ENCODE measurements at regions not wholly inside any gene's neighbourhood (a gene's known extent, or its start where the extent isn't known, plus 50 kb on each side); places are given as distances from the start of the nearest gene placed in this dataset.

DNA sequence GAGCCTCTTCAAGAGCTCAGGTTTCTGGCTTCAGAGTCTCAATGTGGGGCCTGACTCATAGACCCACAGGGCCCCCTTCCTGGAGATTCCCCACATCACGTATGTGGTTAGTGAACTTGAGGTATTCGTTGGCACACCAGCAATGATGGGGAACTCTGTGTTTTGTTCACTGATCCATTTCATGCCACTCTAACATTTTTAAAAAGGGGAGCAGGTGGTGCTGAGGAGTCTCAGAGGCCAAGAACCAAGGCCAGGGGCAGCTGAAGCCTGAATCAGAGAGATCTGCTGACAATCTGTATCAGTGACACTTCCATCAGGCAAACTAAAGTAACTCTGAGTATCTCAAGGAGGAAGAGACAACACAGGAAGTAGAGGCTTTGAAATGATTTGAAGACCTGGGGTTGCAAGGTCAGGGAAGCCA is 323.4 kb downstream of the VRK1 start:
- Histone ChIP-seq H3K79me1 (ENCODE audit: low read depth in 1 of 2, low read length in 2 of 2) (no peaks in the 10 kb centered on the region), H3K4me2 (ENCODE audit: low read depth, low read length) (no peak overlapping the region), H3K27ac (ENCODE audit: insufficient read depth, low read length) (no peak overlapping the region), H3K4ac (ENCODE audit: low read depth, low read length) (no peak overlapping the region), H2BK120ac (ENCODE audit: low read depth, low read length) (no peak overlapping the region), H3K9me1 (ENCODE audit: insufficient read depth, low read length) (no peaks in the 10 kb centered on the region), H3K27me3 (ENCODE audit: control insufficient read depth, insufficient read depth, low read length) (no peaks in the 10 kb centered on the region), H3K18ac (ENCODE audit: low read depth, low read length) (no peak overlapping the region), H3K56ac (ENCODE audit: extremely low read depth, insufficient read depth, low read length) (no peak overlapping the region), H2BK15ac (ENCODE audit: low read depth, low read length) (no peak overlapping the region), H2AK9ac (replicated peaks; ENCODE audit: low read depth, low read length, poor library complexity) (no peak overlapping the region), H3K36me3 (ENCODE audit: control insufficient read depth, insufficient read depth, low read length) (no peaks in the 10 kb centered on the region), H4K8ac (ENCODE audit: low read depth in 2 of 2, low read length in 2 of 2) (no peak overlapping the region), H2BK20ac (ENCODE audit: low read depth, low read length) (no peak overlapping the region), H4K20me1 (ENCODE audit: insufficient read depth, low read length) (no peaks in the 10 kb centered on the region), H3K9ac (ENCODE audit: low read depth, low read length) (no peak overlapping the region), H2BK5ac (ENCODE audit: low read depth, low read length, poor library complexity, severe bottlenecking) (no peak overlapping the region), H2AK5ac (ENCODE audit: low read depth, low read length) (no peak overlapping the region), H2AFZ (replicated peaks; ENCODE audit: low read length, poor library complexity) (no peak overlapping the region), H4K91ac (ENCODE audit: insufficient read depth, low read depth, low read length) (no peak overlapping the region), H3K4me3 (ENCODE audit: insufficient read depth, low read depth, low read length) (no peak overlapping the region), H3K4me1 (ENCODE audit: control insufficient read depth, insufficient read depth, low read length) (no peaks in the 10 kb centered on the region), H3K23ac (ENCODE audit: low read depth, low read length) (no peak overlapping the region), H3K14ac (replicated peaks; ENCODE audit: low read depth, low read length) (no peak overlapping the region), H4K5ac (ENCODE audit: low read depth, low read length) (no peak overlapping the region), H3K9me3 (ENCODE audit: control insufficient read depth, insufficient read depth, low read length) (peaks cover 31% of the 10 kb centered on the region)
- intact Hi-C loops (cut with micrococcal nuclease) (loop anchor here (5.0 kb wide), 1 partner anchor 1072 kb away; no protein-coding TSS in a partner anchor), dilution Hi-C loops (cut with HindIII; ENCODE audit: low sequenced_read_pairs, unreplicated experiment) (no loop called here), in situ Hi-C loops (cut with MboI; ENCODE audit: low sequenced_read_pairs) (no loop called here)
- ATAC-seq (ENCODE audit: low read depth) (no peak), DNase-seq (no peak)
- POLR2A ChIA-PET (ENCODE audit: unreplicated experiment): no interaction called here
- no CpG with 5 or more reads among the region's 2 CpGs for whole genome bisulfite sequencing, 2 experiments (ENCODE audit: extremely low coverage in 2 of 2, insufficient read length in 1 of 2)
- BruUV-seq (replicated peaks): no TSS peak
- TF ChIP-seq, protein P1, sequence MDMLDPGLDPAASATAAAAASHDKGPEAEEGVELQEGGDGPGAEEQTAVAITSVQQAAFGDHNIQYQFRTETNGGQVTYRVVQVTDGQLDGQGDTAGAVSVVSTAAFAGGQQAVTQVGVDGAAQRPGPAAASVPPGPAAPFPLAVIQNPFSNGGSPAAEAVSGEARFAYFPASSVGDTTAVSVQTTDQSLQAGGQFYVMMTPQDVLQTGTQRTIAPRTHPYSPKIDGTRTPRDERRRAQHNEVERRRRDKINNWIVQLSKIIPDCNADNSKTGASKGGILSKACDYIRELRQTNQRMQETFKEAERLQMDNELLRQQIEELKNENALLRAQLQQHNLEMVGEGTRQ (IDR thresholded peaks at IDR 0.05; ENCODE audit: low read depth, low read length): no peak
- TF ChIP-seq, protein P2, sequence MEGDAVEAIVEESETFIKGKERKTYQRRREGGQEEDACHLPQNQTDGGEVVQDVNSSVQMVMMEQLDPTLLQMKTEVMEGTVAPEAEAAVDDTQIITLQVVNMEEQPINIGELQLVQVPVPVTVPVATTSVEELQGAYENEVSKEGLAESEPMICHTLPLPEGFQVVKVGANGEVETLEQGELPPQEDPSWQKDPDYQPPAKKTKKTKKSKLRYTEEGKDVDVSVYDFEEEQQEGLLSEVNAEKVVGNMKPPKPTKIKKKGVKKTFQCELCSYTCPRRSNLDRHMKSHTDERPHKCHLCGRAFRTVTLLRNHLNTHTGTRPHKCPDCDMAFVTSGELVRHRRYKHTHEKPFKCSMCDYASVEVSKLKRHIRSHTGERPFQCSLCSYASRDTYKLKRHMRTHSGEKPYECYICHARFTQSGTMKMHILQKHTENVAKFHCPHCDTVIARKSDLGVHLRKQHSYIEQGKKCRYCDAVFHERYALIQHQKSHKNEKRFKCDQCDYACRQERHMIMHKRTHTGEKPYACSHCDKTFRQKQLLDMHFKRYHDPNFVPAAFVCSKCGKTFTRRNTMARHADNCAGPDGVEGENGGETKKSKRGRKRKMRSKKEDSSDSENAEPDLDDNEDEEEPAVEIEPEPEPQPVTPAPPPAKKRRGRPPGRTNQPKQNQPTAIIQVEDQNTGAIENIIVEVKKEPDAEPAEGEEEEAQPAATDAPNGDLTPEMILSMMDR (conservative IDR thresholded peaks at IDR 0.05; ENCODE audit: low read depth, low read length): no peak
- TF ChIP-seq MXI1 (IDR thresholded peaks at IDR 0.05; ENCODE audit: borderline replicate concordance, low read depth, low read length) (no peak), MAFK (IDR thresholded peaks at IDR 0.05; ENCODE audit: low read depth, low read length) (no peak), POLR2A (IDR thresholded peaks at IDR 0.05; ENCODE audit: low read depth, low read length) (no peak), CEBPB (IDR thresholded peaks at IDR 0.05; ENCODE audit: low read depth, low read length) (no peak), NFE2L2 (IDR thresholded peaks at IDR 0.05; ENCODE audit: low read depth, low read length) (no peak), RCOR1 (IDR thresholded peaks at IDR 0.05; ENCODE audit: insufficient replicate concordance, low read length) (no peak), BHLHE40 (IDR thresholded peaks at IDR 0.05; ENCODE audit: low read depth, low read length) (no peak), MAZ (IDR thresholded peaks at IDR 0.05; ENCODE audit: borderline replicate concordance, low read depth, low read length) (no peak), FOS (IDR thresholded peaks at IDR 0.05; ENCODE audit: low read depth, low read length) (no peak), RFX5 (IDR thresholded peaks at IDR 0.05; ENCODE audit: low read depth, low read length) (no peak), RAD21 (IDR thresholded peaks at IDR 0.05; ENCODE audit: low read length) (no peak), CHD1 (IDR thresholded peaks at IDR 0.05; ENCODE audit: low read depth, low read length) (no peak), SMC3 (IDR thresholded peaks at IDR 0.05; ENCODE audit: low read depth, low read length) (no peak)
- TF ChIP-seq, protein P3, sequence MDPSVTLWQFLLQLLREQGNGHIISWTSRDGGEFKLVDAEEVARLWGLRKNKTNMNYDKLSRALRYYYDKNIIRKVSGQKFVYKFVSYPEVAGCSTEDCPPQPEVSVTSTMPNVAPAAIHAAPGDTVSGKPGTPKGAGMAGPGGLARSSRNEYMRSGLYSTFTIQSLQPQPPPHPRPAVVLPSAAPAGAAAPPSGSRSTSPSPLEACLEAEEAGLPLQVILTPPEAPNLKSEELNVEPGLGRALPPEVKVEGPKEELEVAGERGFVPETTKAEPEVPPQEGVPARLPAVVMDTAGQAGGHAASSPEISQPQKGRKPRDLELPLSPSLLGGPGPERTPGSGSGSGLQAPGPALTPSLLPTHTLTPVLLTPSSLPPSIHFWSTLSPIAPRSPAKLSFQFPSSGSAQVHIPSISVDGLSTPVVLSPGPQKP (IDR thresholded peaks at IDR 0.05; ENCODE audit: borderline replicate concordance, low read depth, low read length): no peak
- CTCF ChIA-PET: no interaction called here

Data from IMR-90 (cell line).